IMR-90 (cell line): ENCODE measurements at regions not wholly inside any gene's neighbourhood (a gene's known extent, or its start where the extent isn't known, plus 50 kb on each side); places are given as distances from the start of the nearest gene placed in this dataset.

Experiments used
- ATAC-seq: fragments of 200-7000 bp; cut with Tn5 transposase; 2 replicates; pipeline ENCODE4 v1.9.1; 2020; ENCODE audit warnings: low read depth, mild to moderate bottlenecking, moderate library complexity
- BruUV-seq: library from RNA; stranded (reverse); fragments of 400-500 nt; replicated peaks from 2 replicates; lab custom pipeline; 2021; lab: Mats Ljungman, UMichigan
- CTCF ChIA-PET: fragments of 300-600 bp; formaldehyde crosslinking; extraction: SDS; loops from one replicate; lab custom pipeline; 2021; ENCODE audit warnings: antibody characterized with exemption; lab: Yijun Ruan, JAX
- POLR2A ChIA-PET: fragments of 300-600 bp; sonication (Branson Sonifier 250); formaldehyde crosslinking; loops from one replicate; lab custom pipeline; 2022; ENCODE audit warnings: antibody characterized with exemption; ENCODE audit not compliant: unreplicated experiment; lab: Charles Lee
- DNase-seq: peaks from one replicate; pipeline ENCODE4 v3.0.0; 2013
- H2AFZ ChIP-seq: replicated peaks from 2 replicates; pipeline ENCODE3; 2013; ENCODE audit warnings: low read length, mild to moderate bottlenecking; ENCODE audit not compliant: poor library complexity
- H2AK5ac ChIP-seq: 2 replicates; pipeline ENCODE4 v1.6.1; 2013; ENCODE audit warnings: low read depth, low read length, inconsistent platforms
- H2AK9ac ChIP-seq: replicated peaks from 2 replicates; pipeline ENCODE3; 2013; ENCODE audit warnings: mild to moderate bottlenecking, low read depth, low read length, moderate library complexity; ENCODE audit not compliant: poor library complexity
- H2BK120ac ChIP-seq: 2 replicates; pipeline ENCODE4 v1.6.1; 2013; ENCODE audit warnings: low read depth, low read length, inconsistent platforms
- H2BK15ac ChIP-seq: 3 replicates; pipeline ENCODE4 v1.6.1; 2013; ENCODE audit warnings: low read depth, low read length, inconsistent platforms
- H2BK20ac ChIP-seq: 2 replicates; pipeline ENCODE4 v1.6.1; 2013; ENCODE audit warnings: low read depth, mild to moderate bottlenecking, inconsistent platforms, low read length, moderate library complexity
- H2BK5ac ChIP-seq: 2 replicates; pipeline ENCODE4 v1.6.1; 2013; ENCODE audit warnings: mild to moderate bottlenecking, low read depth, low read length, inconsistent platforms; ENCODE audit not compliant: poor library complexity, severe bottlenecking
- H3K14ac ChIP-seq: replicated peaks from 2 replicates; pipeline ENCODE4 v1.6.1; 2013; ENCODE audit warnings: low read depth, low read length, inconsistent platforms
- H3K18ac ChIP-seq: 2 replicates; pipeline ENCODE4 v1.6.1; 2013; ENCODE audit warnings: low read depth, low read length, control low read depth
- H3K23ac ChIP-seq: 2 replicates; pipeline ENCODE4 v1.6.1; 2013; ENCODE audit warnings: low read depth, low read length, inconsistent platforms
- H3K27ac ChIP-seq: 2 replicates; pipeline ENCODE4 v1.5.1; 2013; ENCODE audit warnings: mild to moderate bottlenecking, control low read depth, low read length; ENCODE audit not compliant: insufficient read depth
- H3K27me3 ChIP-seq: 2 replicates; pipeline ENCODE4 v1.6.1; 2013; ENCODE audit warnings: low read length; ENCODE audit not compliant: control insufficient read depth, insufficient read depth
- H3K36me3 ChIP-seq: 2 replicates; pipeline ENCODE4 v1.6.1; 2013; ENCODE audit warnings: low read length, mixed read lengths; ENCODE audit not compliant: control insufficient read depth, insufficient read depth
- H3K4ac ChIP-seq: 2 replicates; pipeline ENCODE4 v1.6.1; 2013; ENCODE audit warnings: low read depth, low read length, inconsistent platforms
- H3K4me1 ChIP-seq: 2 replicates; pipeline ENCODE4 v1.6.1; 2013; ENCODE audit warnings: low read length, mixed read lengths; ENCODE audit not compliant: control insufficient read depth, insufficient read depth
- H3K4me2 ChIP-seq: 2 replicates; pipeline ENCODE4 v1.6.1; 2013; ENCODE audit warnings: low read depth, mild to moderate bottlenecking, control low read depth, low read length, moderate library complexity
- H3K4me3 ChIP-seq: 2 replicates; pipeline ENCODE4 v1.5.1; 2013; ENCODE audit warnings: low read depth, mild to moderate bottlenecking, control low read depth, low read length, moderate library complexity; ENCODE audit not compliant: insufficient read depth
- H3K56ac ChIP-seq: 2 replicates; pipeline ENCODE4 v1.6.1; 2013; ENCODE audit warnings: low read length, inconsistent platforms; ENCODE audit not compliant: insufficient read depth; ENCODE audit errors: extremely low read depth
- H3K79me1 ChIP-seq, 2 experiments: 2 replicates each; pipeline ENCODE4 v1.6.1; 2013; ENCODE audit warnings: low read length in 2 of 2, inconsistent platforms in 1 of 2, low read depth in 1 of 2
- H3K9ac ChIP-seq: 2 replicates; pipeline ENCODE4 v1.6.1; 2013; ENCODE audit warnings: low read depth, low read length, control low read depth
- H3K9me1 ChIP-seq: 2 replicates; pipeline ENCODE4 v1.6.1; 2013; ENCODE audit warnings: low read length, inconsistent platforms; ENCODE audit not compliant: insufficient read depth
- H3K9me3 ChIP-seq: 2 replicates; pipeline ENCODE4 v1.6.1; 2013; ENCODE audit warnings: low read length; ENCODE audit not compliant: control insufficient read depth, insufficient read depth
- H4K20me1 ChIP-seq: 2 replicates; pipeline ENCODE4 v1.6.1; 2013; ENCODE audit warnings: low read length, inconsistent platforms; ENCODE audit not compliant: insufficient read depth
- H4K5ac ChIP-seq: 2 replicates; pipeline ENCODE4 v1.6.1; 2013; ENCODE audit warnings: mild to moderate bottlenecking, low read depth, low read length, control low read depth
- H4K8ac ChIP-seq, 2 experiments: 2 replicates each; pipeline ENCODE4 v1.6.1; 2013; ENCODE audit warnings: low read depth in 2 of 2, low read length in 2 of 2, control low read depth in 1 of 2, inconsistent platforms in 1 of 2
- H4K91ac ChIP-seq: 2 replicates; pipeline ENCODE4 v1.6.1; 2013; ENCODE audit warnings: low read depth, low read length, inconsistent platforms; ENCODE audit not compliant: insufficient read depth
- BHLHE40 ChIP-seq: fragments of 150-350 bp; IDR thresholded peaks from 2 replicates; pipeline ENCODE4 v1.6.1; 2016; ENCODE audit warnings: mild to moderate bottlenecking, low read depth, low read length
- CEBPB ChIP-seq: IDR thresholded peaks from 2 replicates; pipeline ENCODE4 v1.6.1; 2012; ENCODE audit warnings: low read depth, low read length, improper control_type of control experiment
- CHD1 ChIP-seq: IDR thresholded peaks from 2 replicates; pipeline ENCODE4 v1.6.1; 2012; ENCODE audit warnings: low read depth, low read length, improper control_type of control experiment
- MAFK ChIP-seq: IDR thresholded peaks from 2 replicates; pipeline ENCODE4 v1.6.1; 2012; ENCODE audit warnings: low read depth, low read length, improper control_type of control experiment
- MAZ ChIP-seq: IDR thresholded peaks from 2 replicates; pipeline ENCODE4 v1.6.1; 2012; ENCODE audit warnings: low read depth, mild to moderate bottlenecking, low read length, improper control_type of control experiment, moderate library complexity, borderline replicate concordance
- MXI1 ChIP-seq: IDR thresholded peaks from 2 replicates; pipeline ENCODE4 v1.6.1; 2012; ENCODE audit warnings: low read depth, mild to moderate bottlenecking, low read length, moderate library complexity, borderline replicate concordance
- NFE2L2 ChIP-seq: fragments of 150-350 bp; IDR thresholded peaks from 2 replicates; pipeline ENCODE4 v1.6.1; 2016; ENCODE audit warnings: low read depth, mild to moderate bottlenecking, low read length
- POLR2A ChIP-seq: IDR thresholded peaks from 2 replicates; pipeline ENCODE4 v1.6.1; 2012; ENCODE audit warnings: mild to moderate bottlenecking, low read depth, low read length
- RAD21 ChIP-seq: IDR thresholded peaks from 2 replicates; pipeline ENCODE4 v1.6.1; 2012; ENCODE audit warnings: low read length, improper control_type of control experiment
- RCOR1 ChIP-seq: IDR thresholded peaks from 2 replicates; pipeline ENCODE4 v1.6.1; 2012; ENCODE audit warnings: mild to moderate bottlenecking, low read length, improper control_type of control experiment; ENCODE audit not compliant: insufficient replicate concordance
- RFX5 ChIP-seq: IDR thresholded peaks from 2 replicates; pipeline ENCODE4 v1.8.0; 2012; ENCODE audit warnings: low read depth, mild to moderate bottlenecking, low read length, moderate library complexity
- SMC3 ChIP-seq: fragments of 150-350 bp; IDR thresholded peaks from 2 replicates; pipeline ENCODE4 v1.6.1; 2016; ENCODE audit warnings: low read depth, mild to moderate bottlenecking, antibody characterized with exemption, low read length, moderate library complexity
- WGBS, 2 experiments: methylation state at CpG; one replicate each; pipeline versions ENCODE4 v1.1.5 to v1.1.7; 2013; ENCODE audit warnings: missing lambda C conversion rate in 2 of 2; ENCODE audit not compliant: insufficient read length in 1 of 2; ENCODE audit errors: extremely low coverage in 2 of 2; 5-methylcytosine and 5-hydroxymethylcytosine counted together
- dilution Hi-C: fragments of 300-500 bp; cut with HindIII; formaldehyde crosslinking; loops from one replicate; pipeline ENCODE4 v1.14.3; 2018; ENCODE audit warnings: low sequenced_read_pairs; ENCODE audit not compliant: unreplicated experiment
- in situ Hi-C: fragments of 300-500 bp; cut with MboI; formaldehyde crosslinking; loops from 3 replicates; pipeline ENCODE4 v1.14.3; 2019; ENCODE audit warnings: low sequenced_read_pairs, inconsistent platforms, mixed read lengths
- intact Hi-C: fragments of 100-400 bp; cut with micrococcal nuclease; formaldehyde crosslinking; loops from 2 replicates; pipeline ENCODE4 v1.10.0; 2022
- TF ChIP-seq, protein P1 (sequence below): fragments of 150-350 bp; IDR thresholded peaks from 2 replicates; pipeline ENCODE4 v1.6.1; 2017; ENCODE audit warnings: mild to moderate bottlenecking, antibody characterized with exemption, low read length, low read depth
- TF ChIP-seq, protein P2 (sequence below): conservative IDR thresholded peaks from 2 replicates; pipeline ENCODE4 v1.5.1; 2012; ENCODE audit warnings: mild to moderate bottlenecking, low read depth, low read length, improper control_type of control experiment
- TF ChIP-seq, protein P3 (sequence below): fragments of 150-350 bp; IDR thresholded peaks from 2 replicates; pipeline ENCODE4 v1.6.1; 2016; ENCODE audit warnings: low read depth, mild to moderate bottlenecking, low read length, moderate library complexity, borderline replicate concordance

DNA sequence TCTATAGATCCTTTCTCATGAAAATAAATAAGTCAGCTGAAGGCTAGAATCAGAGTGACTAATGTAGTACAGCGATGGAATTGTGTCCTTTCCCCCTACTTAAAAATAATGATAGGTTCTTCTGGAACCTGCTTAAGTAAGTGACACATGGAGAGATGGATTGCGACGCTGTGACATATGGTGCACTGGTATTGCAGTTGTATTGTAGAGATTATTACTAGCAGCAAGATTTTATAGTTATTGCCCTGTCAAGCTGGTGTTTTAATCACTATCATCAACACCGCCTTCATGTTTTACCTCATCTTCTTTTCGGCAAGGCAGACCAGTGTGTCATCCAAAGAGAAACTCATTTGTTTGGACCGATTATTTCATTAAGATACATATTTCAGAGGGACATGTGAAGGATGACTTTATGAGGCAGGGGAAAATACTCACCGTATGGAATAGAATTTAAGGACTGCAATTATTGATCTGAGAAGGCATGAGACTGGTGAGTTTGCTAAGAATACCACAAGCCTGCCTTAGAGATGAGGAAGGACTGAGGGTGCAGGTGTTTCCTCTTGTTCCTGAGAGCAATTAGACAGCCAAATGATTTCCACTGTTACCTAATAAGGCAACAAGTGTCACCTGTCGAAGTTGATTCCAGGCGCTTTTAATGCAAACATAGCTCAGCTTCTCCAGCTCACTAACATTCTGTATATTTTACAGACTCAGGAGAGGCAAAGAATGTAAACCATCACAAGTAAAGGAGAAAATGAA is 1855.5 kb downstream of the MAT2B start:
- no peak overlapping the region for H2BK20ac ChIP-seq
- WGBS, 2 experiments = no CpG with 5 or more reads among the region's 9 CpGs
- ChIA-PET POLR2A (no interaction called here), CTCF (no interaction called here)
- H2BK15ac ChIP-seq = no peak overlapping the region
- no peaks in the 10 kb centered on the region for H3K9me1 ChIP-seq
- H3K4me3 ChIP-seq = no peak overlapping the region
- intact Hi-C loops (no loop called here), in situ Hi-C loops (no loop called here), dilution Hi-C loops (no loop called here)
- H3K27ac ChIP-seq = no peak overlapping the region
- H2BK5ac ChIP-seq = no peak overlapping the region
- H3K4me2 ChIP-seq = no peak overlapping the region
- TF ChIP-seq RFX5 = no peak
- TF ChIP-seq RAD21 = no peak
- no peak for TF ChIP-seq CEBPB
- no peak for TF ChIP-seq MAZ
- TF ChIP-seq MXI1 = no peak
- no peak for TF ChIP-seq NFE2L2
- TF ChIP-seq, protein P1, sequence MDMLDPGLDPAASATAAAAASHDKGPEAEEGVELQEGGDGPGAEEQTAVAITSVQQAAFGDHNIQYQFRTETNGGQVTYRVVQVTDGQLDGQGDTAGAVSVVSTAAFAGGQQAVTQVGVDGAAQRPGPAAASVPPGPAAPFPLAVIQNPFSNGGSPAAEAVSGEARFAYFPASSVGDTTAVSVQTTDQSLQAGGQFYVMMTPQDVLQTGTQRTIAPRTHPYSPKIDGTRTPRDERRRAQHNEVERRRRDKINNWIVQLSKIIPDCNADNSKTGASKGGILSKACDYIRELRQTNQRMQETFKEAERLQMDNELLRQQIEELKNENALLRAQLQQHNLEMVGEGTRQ = no peak
- TF ChIP-seq, protein P2, sequence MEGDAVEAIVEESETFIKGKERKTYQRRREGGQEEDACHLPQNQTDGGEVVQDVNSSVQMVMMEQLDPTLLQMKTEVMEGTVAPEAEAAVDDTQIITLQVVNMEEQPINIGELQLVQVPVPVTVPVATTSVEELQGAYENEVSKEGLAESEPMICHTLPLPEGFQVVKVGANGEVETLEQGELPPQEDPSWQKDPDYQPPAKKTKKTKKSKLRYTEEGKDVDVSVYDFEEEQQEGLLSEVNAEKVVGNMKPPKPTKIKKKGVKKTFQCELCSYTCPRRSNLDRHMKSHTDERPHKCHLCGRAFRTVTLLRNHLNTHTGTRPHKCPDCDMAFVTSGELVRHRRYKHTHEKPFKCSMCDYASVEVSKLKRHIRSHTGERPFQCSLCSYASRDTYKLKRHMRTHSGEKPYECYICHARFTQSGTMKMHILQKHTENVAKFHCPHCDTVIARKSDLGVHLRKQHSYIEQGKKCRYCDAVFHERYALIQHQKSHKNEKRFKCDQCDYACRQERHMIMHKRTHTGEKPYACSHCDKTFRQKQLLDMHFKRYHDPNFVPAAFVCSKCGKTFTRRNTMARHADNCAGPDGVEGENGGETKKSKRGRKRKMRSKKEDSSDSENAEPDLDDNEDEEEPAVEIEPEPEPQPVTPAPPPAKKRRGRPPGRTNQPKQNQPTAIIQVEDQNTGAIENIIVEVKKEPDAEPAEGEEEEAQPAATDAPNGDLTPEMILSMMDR = no peak
- TF ChIP-seq CHD1 = no peak
- TF ChIP-seq, protein P3, sequence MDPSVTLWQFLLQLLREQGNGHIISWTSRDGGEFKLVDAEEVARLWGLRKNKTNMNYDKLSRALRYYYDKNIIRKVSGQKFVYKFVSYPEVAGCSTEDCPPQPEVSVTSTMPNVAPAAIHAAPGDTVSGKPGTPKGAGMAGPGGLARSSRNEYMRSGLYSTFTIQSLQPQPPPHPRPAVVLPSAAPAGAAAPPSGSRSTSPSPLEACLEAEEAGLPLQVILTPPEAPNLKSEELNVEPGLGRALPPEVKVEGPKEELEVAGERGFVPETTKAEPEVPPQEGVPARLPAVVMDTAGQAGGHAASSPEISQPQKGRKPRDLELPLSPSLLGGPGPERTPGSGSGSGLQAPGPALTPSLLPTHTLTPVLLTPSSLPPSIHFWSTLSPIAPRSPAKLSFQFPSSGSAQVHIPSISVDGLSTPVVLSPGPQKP = no peak
- no peak for TF ChIP-seq BHLHE40
- no peak for TF ChIP-seq POLR2A
- TF ChIP-seq MAFK = no peak
- TF ChIP-seq SMC3 = no peak
- no peak for TF ChIP-seq RCOR1
- H4K91ac ChIP-seq = no peak overlapping the region
- no peak overlapping the region for H3K23ac ChIP-seq
- no peaks in the 10 kb centered on the region for H3K79me1 ChIP-seq
- no peaks in the 10 kb centered on the region for H4K20me1 ChIP-seq
- H2AK5ac ChIP-seq = no peak overlapping the region
- no peaks in the 10 kb centered on the region for H3K36me3 ChIP-seq
- H3K27me3 ChIP-seq = no peaks in the 10 kb centered on the region
- H2BK120ac ChIP-seq = no peak overlapping the region
- ATAC-seq (no peak), DNase-seq (no peak)
- H3K14ac ChIP-seq = no peak overlapping the region
- H4K8ac ChIP-seq = no peak overlapping the region
- no peak overlapping the region for H2AFZ ChIP-seq
- no peaks in the 10 kb centered on the region; the same call in 1 of the 2 replicates for H3K9me3 ChIP-seq
- BruUV-seq = no TSS peak
- no peak overlapping the region for H4K5ac ChIP-seq
- H3K4me1 ChIP-seq = no peaks in the 10 kb centered on the region
- H3K4ac ChIP-seq = no peak overlapping the region
- no peak overlapping the region for H3K9ac ChIP-seq
- no peak overlapping the region for H2AK9ac ChIP-seq
- no peak overlapping the region for H3K56ac ChIP-seq
- no peak overlapping the region for H3K18ac ChIP-seq
